ENCODE measurements at regions not wholly inside any gene's neighbourhood (a gene's known extent, or its start where the extent isn't known, plus 50 kb on each side); places are given as distances from the start of the nearest gene placed in this dataset.
"Not testable (repeated sequence)": the region's sequence is repeated elsewhere in the genome, so short reads cannot be mapped to it uniquely, and the experiment has no call there.

- Histone ChIP-seq H3K4me1 (no peaks in the 10 kb centered on the region), H3K36me3 (no peaks in the 10 kb centered on the region), H3K4me3 (no peak overlapping the region), H3K9me3 (no peaks in the 10 kb centered on the region), H3K27me3 (no peaks in the 10 kb centered on the region), H3K27ac (no peak overlapping the region)
- ATAC-seq (no peak), DNase-seq (no peak)
- no CpG with 5 or more reads among the region's 1 CpG for WGBS (ENCODE audit: insufficient coverage, low coverage, low lambda C conversion rate, missing lambda C conversion rate)
- TF ChIP-seq POLR2A (IDR thresholded peaks at IDR 0.05), result no peak
- TF ChIP-seq CTCF (IDR thresholded peaks at IDR 0.05), result no peak
- intact Hi-C loops (cut with DNase I), result no loop called here
These were observed 106.6 kb upstream of the POC5 start for GRCh38 chr5:75823811-75824210.

GRCh38 chr5:75818661-75819060, 101.4 kb upstream of the POC5 start:
- intact Hi-C loops (cut with DNase I), result no loop called here
- Histone ChIP-seq H3K4me3 (no peak overlapping the region), H3K9me3 (no peaks in the 10 kb centered on the region), H3K27me3 (no peaks in the 10 kb centered on the region), H3K4me1 (no peaks in the 10 kb centered on the region), H3K27ac (no peak overlapping the region), H3K36me3 (no peaks in the 10 kb centered on the region)
- no peak for ATAC-seq
- no peak for DNase-seq
- 80% methylated on average over 2 of the region's 2 CpGs for WGBS (ENCODE audit: insufficient coverage, low coverage, low lambda C conversion rate, missing lambda C conversion rate)
- TF ChIP-seq POLR2A (IDR thresholded peaks at IDR 0.05) (no peak), CTCF (IDR thresholded peaks at IDR 0.05) (no peak)

DNA sequence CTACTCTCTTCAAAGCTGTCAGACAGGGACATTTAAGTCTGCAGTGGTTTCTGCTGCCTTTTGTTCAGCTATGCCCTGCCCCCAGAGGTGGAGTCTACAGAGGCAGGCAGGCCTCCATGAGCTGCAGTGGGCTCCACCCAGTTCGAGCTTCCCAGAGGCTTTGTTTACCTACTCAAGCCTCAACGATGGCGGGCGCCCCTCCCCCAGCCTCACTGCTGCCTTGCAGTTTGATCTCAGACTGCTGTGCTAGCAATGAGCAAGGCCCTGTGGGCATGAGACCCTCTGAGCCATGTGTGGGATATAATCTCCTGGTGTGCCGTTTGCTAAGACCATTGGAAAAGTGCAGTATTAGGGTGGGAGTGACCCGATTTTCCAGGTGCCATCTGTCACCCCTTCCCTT, 82.5 kb upstream of the POC5 start:
- ATAC-seq; intact Hi-C loops (cut with DNase I); H3K9me3 ChIP-seq; DNase-seq; H3K4me3 ChIP-seq; H3K4me1 ChIP-seq; H3K36me3 ChIP-seq; H3K27me3 ChIP-seq; H3K27ac ChIP-seq: not testable (repeated sequence)
- WGBS (ENCODE audit: insufficient coverage, low coverage, low lambda C conversion rate, missing lambda C conversion rate), result 20% methylated on average over 2 of the region's 6 CpGs

- ATAC-seq; DNase-seq; H3K36me3 ChIP-seq; H3K4me3 ChIP-seq; H3K27me3 ChIP-seq; H3K27ac ChIP-seq; H3K4me1 ChIP-seq; H3K9me3 ChIP-seq; intact Hi-C loops (cut with DNase I): not testable (repeated sequence)
- 50% methylated on average over 1 of the region's 3 CpGs for WGBS (ENCODE audit: insufficient coverage, low coverage, low lambda C conversion rate, missing lambda C conversion rate)
These were observed 52.1 kb upstream of the POC5 start for GRCh38 chr5:75769338-75769737.

Small RNA genes lying in the stretch of these regions (small RNA-seq; reads per million reads assigned to genes)
- gene AC108120.2, result 0 reads per million in 2 experiments
